ENCODE measurements at regions not wholly inside any gene's neighbourhood (a gene's known extent, or its start where the extent isn't known, plus 50 kb on each side); places are given as distances from the start of the nearest gene placed in this dataset.
"Not testable (repeated sequence)": the region's sequence is repeated elsewhere in the genome, so short reads cannot be mapped to it uniquely, and the experiment has no call there.

- TF ChIP-seq CTCF (IDR thresholded peaks at IDR 0.05; ENCODE audit: low read length) (no peak), EZH2phosphoT487 (IDR thresholded peaks at IDR 0.05; ENCODE audit: low read length) (no peak), EZH2 (optimal IDR thresholded peaks at IDR 0.05; ENCODE audit: low read depth, low read length) (no peak)
- Histone ChIP-seq H3F3A (ENCODE audit: insufficient read depth, low read length) (no peaks in the 10 kb centered on the region), H3K4me2 (ENCODE audit: low read depth, low read length) (no peak overlapping the region), H4K20me1 (ENCODE audit: insufficient read depth, low read length) (no peaks in the 10 kb centered on the region), H3K36me3 (replicated peaks; ENCODE audit: insufficient read depth, low read length) (no peaks in the 10 kb centered on the region), H3K9me2 (replicated peaks; ENCODE audit: insufficient read depth, low read length) (no peaks in the 10 kb centered on the region), H3K79me2 (ENCODE audit: low read length) (no peaks in the 10 kb centered on the region), H3K9ac (ENCODE audit: low read length) (no peak overlapping the region), H3K4me1 (ENCODE audit: low read length) (no peaks in the 10 kb centered on the region), H3K27ac (ENCODE audit: low read length) (no peak overlapping the region), H2AFZ (ENCODE audit: low read length) (no peak overlapping the region), H3K4me3 (ENCODE audit: low read length) (no peak overlapping the region), H3K27me3 (replicated peaks; ENCODE audit: insufficient read depth, low read length) (no peaks in the 10 kb centered on the region), H3K9me3 (replicated peaks; ENCODE audit: insufficient read depth, low read length) (no peaks in the 10 kb centered on the region)
- no peak for DNase-seq
Measured at GRCh38 chr1:168490306-168490705, 53.5 kb downstream of the XCL2 start.

- no peak for TF ChIP-seq EZH2phosphoT487 (IDR thresholded peaks at IDR 0.05; ENCODE audit: low read length)
- TF ChIP-seq EZH2 (optimal IDR thresholded peaks at IDR 0.05; ENCODE audit: low read depth, low read length): no peak
- TF ChIP-seq CTCF (IDR thresholded peaks at IDR 0.05; ENCODE audit: low read length): no peak
- no peaks in the 10 kb centered on the region for H3K4me1 ChIP-seq (ENCODE audit: low read length)
- no peaks in the 10 kb centered on the region for H3K9me3 ChIP-seq (replicated peaks; ENCODE audit: insufficient read depth, low read length)
- no peak overlapping the region for H3K9ac ChIP-seq (ENCODE audit: low read length)
- H3K27ac ChIP-seq (ENCODE audit: low read length): no peak overlapping the region
- H3K79me2 ChIP-seq (ENCODE audit: low read length): no peaks in the 10 kb centered on the region
- H3K36me3 ChIP-seq (replicated peaks; ENCODE audit: insufficient read depth, low read length): no peaks in the 10 kb centered on the region
- DNase-seq: no peak
- H3K27me3 ChIP-seq (replicated peaks; ENCODE audit: insufficient read depth, low read length): no peaks in the 10 kb centered on the region
- H2AFZ ChIP-seq (ENCODE audit: low read length): no peak overlapping the region
- H3K9me2 ChIP-seq (replicated peaks; ENCODE audit: insufficient read depth, low read length): no peaks in the 10 kb centered on the region
- H4K20me1 ChIP-seq (ENCODE audit: insufficient read depth, low read length): no peaks in the 10 kb centered on the region
- no peak overlapping the region for H3K4me2 ChIP-seq (ENCODE audit: low read depth, low read length)
- H3F3A ChIP-seq (ENCODE audit: insufficient read depth, low read length): no peaks in the 10 kb centered on the region
- no peak overlapping the region for H3K4me3 ChIP-seq (ENCODE audit: low read length)
Measured at GRCh38 chr1:168488138-168488537, 55.7 kb downstream of the XCL2 start.

- H3K9me3 ChIP-seq (replicated peaks; ENCODE audit: insufficient read depth, low read length); H4K20me1 ChIP-seq (ENCODE audit: insufficient read depth, low read length); H3K9me2 ChIP-seq (replicated peaks; ENCODE audit: insufficient read depth, low read length); H3K27ac ChIP-seq (ENCODE audit: low read length); H3K4me2 ChIP-seq (ENCODE audit: low read depth, low read length); H3F3A ChIP-seq (ENCODE audit: insufficient read depth, low read length); H2AFZ ChIP-seq (ENCODE audit: low read length); H3K4me3 ChIP-seq (ENCODE audit: low read length); H3K79me2 ChIP-seq (ENCODE audit: low read length); H3K4me1 ChIP-seq (ENCODE audit: low read length); H3K9ac ChIP-seq (ENCODE audit: low read length); DNase-seq; H3K36me3 ChIP-seq (replicated peaks; ENCODE audit: insufficient read depth, low read length); H3K27me3 ChIP-seq (replicated peaks; ENCODE audit: insufficient read depth, low read length): not testable (repeated sequence)
Measured at GRCh38 chr1:168486820-168487219, 57.0 kb downstream of the XCL2 start.

- H3K36me3 ChIP-seq (replicated peaks; ENCODE audit: insufficient read depth, low read length): no peaks in the 10 kb centered on the region
- H3K9me2 ChIP-seq (replicated peaks; ENCODE audit: insufficient read depth, low read length): no peaks in the 10 kb centered on the region
- no peak overlapping the region for H3K27ac ChIP-seq (ENCODE audit: low read length)
- H3K9ac ChIP-seq (ENCODE audit: low read length): no peak overlapping the region
- no peaks in the 10 kb centered on the region for H3K27me3 ChIP-seq (replicated peaks; ENCODE audit: insufficient read depth, low read length)
- no peaks in the 10 kb centered on the region for H4K20me1 ChIP-seq (ENCODE audit: insufficient read depth, low read length)
- no peak overlapping the region for H3K4me2 ChIP-seq (ENCODE audit: low read depth, low read length)
- H3K79me2 ChIP-seq (ENCODE audit: low read length): no peaks in the 10 kb centered on the region
- TF ChIP-seq CTCF (IDR thresholded peaks at IDR 0.05; ENCODE audit: low read length): no peak
- no peak for TF ChIP-seq EZH2phosphoT487 (IDR thresholded peaks at IDR 0.05; ENCODE audit: low read length)
- TF ChIP-seq EZH2 (optimal IDR thresholded peaks at IDR 0.05; ENCODE audit: low read depth, low read length): no peak
- H3K9me3 ChIP-seq (replicated peaks; ENCODE audit: insufficient read depth, low read length): no peaks in the 10 kb centered on the region
- no peaks in the 10 kb centered on the region for H3F3A ChIP-seq (ENCODE audit: insufficient read depth, low read length)
- H3K4me3 ChIP-seq (ENCODE audit: low read length): no peak overlapping the region
- DNase-seq: no peak
- H3K4me1 ChIP-seq (ENCODE audit: low read length): no peaks in the 10 kb centered on the region
- no peak overlapping the region for H2AFZ ChIP-seq (ENCODE audit: low read length)
Measured at GRCh38 chr1:168485048-168485447, 58.7 kb downstream of the XCL2 start.
